ENCODE measurements at regions not wholly inside any gene's neighbourhood (a gene's known extent, or its start where the extent isn't known, plus 50 kb on each side); places are given as distances from the start of the nearest gene placed in this dataset.

DNA sequence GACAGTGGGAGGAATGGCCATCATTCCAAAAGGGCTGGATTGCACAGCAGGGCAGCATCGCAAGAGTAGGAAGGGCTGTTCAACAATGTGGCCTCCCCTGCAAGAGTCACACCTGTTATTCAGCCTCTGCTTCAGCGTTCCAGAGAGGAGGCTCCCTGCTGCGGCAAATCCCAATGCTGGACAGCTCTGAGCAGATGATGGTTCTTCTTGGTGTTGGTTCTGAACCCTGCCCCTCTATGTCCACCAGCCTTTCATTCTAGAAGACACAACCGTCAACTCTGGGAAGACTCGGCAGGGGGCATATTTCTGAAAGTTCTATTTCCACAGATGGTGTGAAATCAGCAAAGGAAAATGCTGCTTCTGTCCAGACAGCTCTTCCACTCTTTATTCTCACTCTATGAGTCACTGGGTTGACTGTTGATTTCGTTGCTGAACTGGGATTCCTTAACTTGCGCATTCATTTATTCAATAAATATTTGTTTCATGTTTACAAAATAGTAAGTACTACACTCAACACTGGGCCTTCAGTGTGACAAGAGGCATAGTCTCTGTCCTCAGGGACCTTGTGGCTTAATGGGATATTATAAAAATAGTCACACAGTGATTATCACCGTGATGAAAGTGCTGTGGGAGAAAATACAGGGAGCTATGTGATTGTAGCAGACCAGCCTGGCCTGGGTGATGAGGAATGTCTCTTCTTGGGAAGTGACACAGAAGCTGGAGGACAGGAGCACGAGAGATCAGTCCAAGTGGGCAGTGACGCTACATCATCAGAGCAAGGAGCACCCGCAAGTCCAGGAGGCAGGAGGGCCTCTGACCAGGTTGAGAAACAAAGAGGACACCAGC is 260.3 kb downstream of the SIPA1L2 start:
- intact Hi-C loops (cut with micrococcal nuclease; ENCODE audit: unreplicated experiment): no loop called here
- no peak for ATAC-seq
- POLR2A ChIA-PET: no interaction called here

DNA sequence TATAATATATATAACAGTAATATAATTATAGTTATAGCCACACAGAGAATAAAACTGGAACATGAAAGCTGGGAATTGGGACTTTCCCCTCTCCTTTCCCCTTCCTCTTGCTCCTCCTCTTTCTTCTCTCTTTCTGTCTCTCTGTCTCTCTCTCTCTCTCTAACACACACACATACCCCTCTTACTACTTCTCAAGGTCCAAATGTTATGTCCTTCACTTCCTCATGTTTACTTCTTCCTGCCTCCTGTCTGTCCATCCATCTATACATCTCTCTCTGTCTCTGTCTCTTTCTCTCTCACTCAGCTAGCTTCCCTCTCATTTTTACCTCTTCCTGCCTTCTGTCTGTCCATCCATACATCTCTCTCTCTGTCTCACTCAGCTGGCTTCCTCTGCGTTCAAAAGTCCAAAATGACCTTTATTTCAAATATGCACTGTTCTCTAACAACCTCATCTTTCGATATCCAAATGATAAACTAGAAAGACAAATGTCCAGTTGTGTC is 261.1 kb downstream of the SIPA1L2 start:
- CTCF ChIA-PET: interaction anchor here (0.5 kb wide), 1 partner anchor 305 kb away, joined by 6 read pairs; no protein-coding TSS in a partner anchor
- Histone ChIP-seq H3K27ac (ENCODE audit: low read length) (no peak overlapping the region), H3K4me1 (ENCODE audit: control insufficient read depth, insufficient read depth, low read length) (no peaks in the 10 kb centered on the region), H3K4me3 (ENCODE audit: low read depth in 2 of 2, low read length in 2 of 2) (no peak overlapping the region), H3K9me3 (ENCODE audit: control insufficient read depth, insufficient read depth, low read depth, low read length) (no peaks in the 10 kb centered on the region), H3K36me3 (ENCODE audit: control insufficient read depth, insufficient read depth, low read length) (no peaks in the 10 kb centered on the region), H3K27me3 (ENCODE audit: control insufficient read depth, insufficient read depth, low read length) (no peaks in the 10 kb centered on the region)
- DNase-seq (ENCODE audit: low read depth, low spot score): no peak
- intact Hi-C loops (cut with micrococcal nuclease; ENCODE audit: unreplicated experiment): no loop called here
- no TSS peak for BruUV-seq (replicated peaks)
- POLR2A ChIA-PET: no interaction called here
- TF ChIP-seq POLR2AphosphoS5 (IDR thresholded peaks at IDR 0.05; ENCODE audit: low read depth, low read length) (no peak), TCF7L2 (IDR thresholded peaks at IDR 0.05; ENCODE audit: low read depth, low read length) (no peak), SIN3A (IDR thresholded peaks at IDR 0.05; ENCODE audit: borderline replicate concordance, insufficient read depth, low read depth, low read length) (no peak)
- TF ChIP-seq, protein P1, sequence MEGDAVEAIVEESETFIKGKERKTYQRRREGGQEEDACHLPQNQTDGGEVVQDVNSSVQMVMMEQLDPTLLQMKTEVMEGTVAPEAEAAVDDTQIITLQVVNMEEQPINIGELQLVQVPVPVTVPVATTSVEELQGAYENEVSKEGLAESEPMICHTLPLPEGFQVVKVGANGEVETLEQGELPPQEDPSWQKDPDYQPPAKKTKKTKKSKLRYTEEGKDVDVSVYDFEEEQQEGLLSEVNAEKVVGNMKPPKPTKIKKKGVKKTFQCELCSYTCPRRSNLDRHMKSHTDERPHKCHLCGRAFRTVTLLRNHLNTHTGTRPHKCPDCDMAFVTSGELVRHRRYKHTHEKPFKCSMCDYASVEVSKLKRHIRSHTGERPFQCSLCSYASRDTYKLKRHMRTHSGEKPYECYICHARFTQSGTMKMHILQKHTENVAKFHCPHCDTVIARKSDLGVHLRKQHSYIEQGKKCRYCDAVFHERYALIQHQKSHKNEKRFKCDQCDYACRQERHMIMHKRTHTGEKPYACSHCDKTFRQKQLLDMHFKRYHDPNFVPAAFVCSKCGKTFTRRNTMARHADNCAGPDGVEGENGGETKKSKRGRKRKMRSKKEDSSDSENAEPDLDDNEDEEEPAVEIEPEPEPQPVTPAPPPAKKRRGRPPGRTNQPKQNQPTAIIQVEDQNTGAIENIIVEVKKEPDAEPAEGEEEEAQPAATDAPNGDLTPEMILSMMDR (IDR thresholded peaks at IDR 0.05): no peak
- TF ChIP-seq, protein P2, sequence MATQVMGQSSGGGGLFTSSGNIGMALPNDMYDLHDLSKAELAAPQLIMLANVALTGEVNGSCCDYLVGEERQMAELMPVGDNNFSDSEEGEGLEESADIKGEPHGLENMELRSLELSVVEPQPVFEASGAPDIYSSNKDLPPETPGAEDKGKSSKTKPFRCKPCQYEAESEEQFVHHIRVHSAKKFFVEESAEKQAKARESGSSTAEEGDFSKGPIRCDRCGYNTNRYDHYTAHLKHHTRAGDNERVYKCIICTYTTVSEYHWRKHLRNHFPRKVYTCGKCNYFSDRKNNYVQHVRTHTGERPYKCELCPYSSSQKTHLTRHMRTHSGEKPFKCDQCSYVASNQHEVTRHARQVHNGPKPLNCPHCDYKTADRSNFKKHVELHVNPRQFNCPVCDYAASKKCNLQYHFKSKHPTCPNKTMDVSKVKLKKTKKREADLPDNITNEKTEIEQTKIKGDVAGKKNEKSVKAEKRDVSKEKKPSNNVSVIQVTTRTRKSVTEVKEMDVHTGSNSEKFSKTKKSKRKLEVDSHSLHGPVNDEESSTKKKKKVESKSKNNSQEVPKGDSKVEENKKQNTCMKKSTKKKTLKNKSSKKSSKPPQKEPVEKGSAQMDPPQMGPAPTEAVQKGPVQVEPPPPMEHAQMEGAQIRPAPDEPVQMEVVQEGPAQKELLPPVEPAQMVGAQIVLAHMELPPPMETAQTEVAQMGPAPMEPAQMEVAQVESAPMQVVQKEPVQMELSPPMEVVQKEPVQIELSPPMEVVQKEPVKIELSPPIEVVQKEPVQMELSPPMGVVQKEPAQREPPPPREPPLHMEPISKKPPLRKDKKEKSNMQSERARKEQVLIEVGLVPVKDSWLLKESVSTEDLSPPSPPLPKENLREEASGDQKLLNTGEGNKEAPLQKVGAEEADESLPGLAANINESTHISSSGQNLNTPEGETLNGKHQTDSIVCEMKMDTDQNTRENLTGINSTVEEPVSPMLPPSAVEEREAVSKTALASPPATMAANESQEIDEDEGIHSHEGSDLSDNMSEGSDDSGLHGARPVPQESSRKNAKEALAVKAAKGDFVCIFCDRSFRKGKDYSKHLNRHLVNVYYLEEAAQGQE (IDR thresholded peaks at IDR 0.05; ENCODE audit: insufficient read depth in 1 of 2, low read depth in 2 of 2, low read length in 1 of 2): no peak
- in situ Hi-C loops (cut with HindIII; ENCODE audit: low pct_unique_long_range_greater_than_20kb, low sequenced_read_pairs): no loop called here
- no peak for ATAC-seq

More for the DNA sequence above, 260.3 kb downstream of the SIPA1L2 start:
- in situ Hi-C loops (cut with HindIII; ENCODE audit: low pct_unique_long_range_greater_than_20kb, low sequenced_read_pairs): no loop called here
- Histone ChIP-seq H3K4me1 (ENCODE audit: control insufficient read depth, insufficient read depth, low read length) (no peaks in the 10 kb centered on the region), H3K9me3 (ENCODE audit: control insufficient read depth, insufficient read depth, low read depth, low read length) (no peaks in the 10 kb centered on the region), H3K27ac (ENCODE audit: low read length) (no peak overlapping the region), H3K27me3 (ENCODE audit: control insufficient read depth, insufficient read depth, low read length) (no peaks in the 10 kb centered on the region), H3K4me3 (ENCODE audit: low read depth in 2 of 2, low read length in 2 of 2) (no peak overlapping the region), H3K36me3 (ENCODE audit: control insufficient read depth, insufficient read depth, low read length) (no peaks in the 10 kb centered on the region)
- TF ChIP-seq SIN3A (IDR thresholded peaks at IDR 0.05; ENCODE audit: borderline replicate concordance, insufficient read depth, low read depth, low read length): no peak
- no peak for TF ChIP-seq POLR2AphosphoS5 (IDR thresholded peaks at IDR 0.05; ENCODE audit: low read depth, low read length)
- no TSS peak for BruUV-seq (replicated peaks)
- no peak for DNase-seq (ENCODE audit: low read depth, low spot score)
- CTCF ChIA-PET: no interaction called here

DNA sequence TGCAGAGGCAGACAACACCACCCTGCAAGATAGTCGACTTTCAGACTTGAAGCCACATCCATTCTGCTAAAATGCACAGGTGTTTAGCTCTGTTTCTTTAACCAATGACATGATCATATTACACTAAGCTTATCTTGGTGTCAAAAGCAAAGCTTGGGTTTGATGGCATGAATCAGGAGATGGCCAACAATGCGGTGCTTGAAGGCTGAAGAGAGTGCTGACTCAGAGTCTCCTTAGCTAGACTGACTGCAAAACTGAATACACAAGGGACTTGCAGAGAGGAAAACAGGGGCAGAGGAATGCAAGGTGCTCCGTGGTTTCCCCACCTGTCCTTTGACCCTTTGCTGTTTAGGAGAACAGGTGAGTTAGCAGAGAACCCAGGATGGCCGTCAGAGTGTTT is 262.6 kb downstream of the SIPA1L2 start:
- Histone ChIP-seq H3K27ac (ENCODE audit: low read length) (no peak overlapping the region), H3K4me1 (ENCODE audit: control insufficient read depth, insufficient read depth, low read length) (no peaks in the 10 kb centered on the region), H3K36me3 (ENCODE audit: control insufficient read depth, insufficient read depth, low read length) (no peaks in the 10 kb centered on the region), H3K27me3 (ENCODE audit: control insufficient read depth, insufficient read depth, low read length) (no peaks in the 10 kb centered on the region), H3K9me3 (ENCODE audit: control insufficient read depth, insufficient read depth, low read depth, low read length) (no peaks in the 10 kb centered on the region), H3K4me3 (ENCODE audit: low read depth in 2 of 2, low read length in 2 of 2) (no peak overlapping the region)
- BruUV-seq (replicated peaks): no TSS peak
- ATAC-seq: no peak
- intact Hi-C loops (cut with micrococcal nuclease; ENCODE audit: unreplicated experiment): no loop called here
- no peak for DNase-seq (ENCODE audit: low read depth, low spot score)
- ChIA-PET POLR2A (no interaction called here), CTCF (no interaction called here)
- TF ChIP-seq POLR2AphosphoS5 (IDR thresholded peaks at IDR 0.05; ENCODE audit: low read depth, low read length): no peak
- TF ChIP-seq, protein P2 (IDR thresholded peaks at IDR 0.05; ENCODE audit: insufficient read depth in 1 of 2, low read depth in 2 of 2, low read length in 1 of 2): no peak
- TF ChIP-seq, protein P1 (IDR thresholded peaks at IDR 0.05): no peak
- TF ChIP-seq TCF7L2 (IDR thresholded peaks at IDR 0.05; ENCODE audit: low read depth, low read length): no peak
- no peak for TF ChIP-seq SIN3A (IDR thresholded peaks at IDR 0.05; ENCODE audit: borderline replicate concordance, insufficient read depth, low read depth, low read length)
- in situ Hi-C loops (cut with HindIII; ENCODE audit: low pct_unique_long_range_greater_than_20kb, low sequenced_read_pairs): no loop called here
